ENCODE measurements at regions not wholly inside any gene's neighbourhood (a gene's known extent, or its start where the extent isn't known, plus 50 kb on each side); places are given as distances from the start of the nearest gene placed in this dataset.

- TF ChIP-seq TAF1 (IDR thresholded peaks at IDR 0.05; ENCODE audit: borderline replicate concordance, low read depth, low read length) (no peak), POLR2A (IDR thresholded peaks at IDR 0.05; ENCODE audit: low read depth, low read length) (no peak), POLR2AphosphoS5 (IDR thresholded peaks at IDR 0.05; ENCODE audit: low read depth, low read length) (no peak)
Measured at GRCh38 chr6:146999766-147000165, 204.5 kb upstream of the STXBP5 start.

All from GM12892 (cell line).